ENCODE measurements at regions not wholly inside any gene's neighbourhood (a gene's known extent, or its start where the extent isn't known, plus 50 kb on each side); places are given as distances from the start of the nearest gene placed in this dataset.
A peak's percentile ranks its signal among the peaks of the same experiment; 100 is the strongest.

- Histone ChIP-seq H3K4me3 (no peak overlapping the region), H3K27me3 (no peaks in the 10 kb centered on the region), H3K27ac (no peak overlapping the region), H3K36me3 (no peaks in the 10 kb centered on the region), H3K4me1 (no peaks in the 10 kb centered on the region), H3K9me3 (no peaks in the 10 kb centered on the region)
- no peak for DNase-seq
- TF ChIP-seq POLR2A (IDR thresholded peaks at IDR 0.05) (no peak), CTCF (IDR thresholded peaks at IDR 0.05) (no peak)
- intact Hi-C loops (cut with DNase I; ENCODE audit: low total_unique reads), result no loop called here
Measured at GRCh38 chr2:120956486-120957156, 221.0 kb downstream of the GLI2 start.

- intact Hi-C loops (cut with DNase I; ENCODE audit: low total_unique reads), result no loop called here
Measured at GRCh38 chr2:120957905-120958304, 222.2 kb downstream of the GLI2 start.

GRCh38 chr2:120958623-120959366 lies 223.1 kb downstream of the GLI2 start:
- no peaks in the 10 kb centered on the region for H3K27me3 ChIP-seq
- intact Hi-C loops (cut with DNase I; ENCODE audit: low total_unique reads), result no loop called here
- no peak overlapping the region for H3K4me3 ChIP-seq
- no peak overlapping the region for H3K27ac ChIP-seq
- no peaks in the 10 kb centered on the region for H3K36me3 ChIP-seq
- no peak for DNase-seq
- no peaks in the 10 kb centered on the region for H3K9me3 ChIP-seq
- no peaks in the 10 kb centered on the region for H3K4me1 ChIP-seq
- TF ChIP-seq CTCF (IDR thresholded peaks at IDR 0.05) (no peak), POLR2A (IDR thresholded peaks at IDR 0.05) (no peak)

More at GRCh38 chr2:120957905-120958304, 222.2 kb downstream of the GLI2 start:
- Histone ChIP-seq H3K27ac (no peak overlapping the region), H3K4me1 (no peaks in the 10 kb centered on the region), H3K4me3 (no peak overlapping the region), H3K36me3 (no peaks in the 10 kb centered on the region), H3K27me3 (no peaks in the 10 kb centered on the region), H3K9me3 (no peaks in the 10 kb centered on the region)
- no peak for TF ChIP-seq CTCF (IDR thresholded peaks at IDR 0.05)
- TF ChIP-seq POLR2A (IDR thresholded peaks at IDR 0.05), result no peak
- DNase-seq, result no peak

GRCh38 chr2:120959426-120959825 lies 223.8 kb downstream of the GLI2 start:
- intact Hi-C loops (cut with DNase I; ENCODE audit: low total_unique reads), result no loop called here
- TF ChIP-seq POLR2A (IDR thresholded peaks at IDR 0.05), result no peak
- no peak for TF ChIP-seq CTCF (IDR thresholded peaks at IDR 0.05)
- Histone ChIP-seq H3K4me1 (no peaks in the 10 kb centered on the region), H3K27ac (no peak overlapping the region), H3K27me3 (no peaks in the 10 kb centered on the region), H3K36me3 (no peaks in the 10 kb centered on the region), H3K9me3 (no peaks in the 10 kb centered on the region), H3K4me3 (no peak overlapping the region)
- DNase-seq, result peak; percentile 44 to 61

GRCh38 chr2:120960770-120961366 lies 225.2 kb downstream of the GLI2 start:
- Histone ChIP-seq H3K36me3 (no peaks in the 10 kb centered on the region), H3K4me1 (no peaks in the 10 kb centered on the region), H3K9me3 (no peaks in the 10 kb centered on the region), H3K4me3 (no peak overlapping the region), H3K27ac (no peak overlapping the region), H3K27me3 (no peaks in the 10 kb centered on the region)
- no peak for TF ChIP-seq POLR2A (IDR thresholded peaks at IDR 0.05)
- TF ChIP-seq CTCF (IDR thresholded peaks at IDR 0.05), result no peak
- intact Hi-C loops (cut with DNase I; ENCODE audit: low total_unique reads), result no loop called here
- no peak for DNase-seq
